Activated T-cell treated with anti-CD3 and anti-CD28 coated beads, Interleukin-2, amount 50 U/mL, for 4 hours (primary cell): ENCODE measurements at regions not wholly inside any gene's neighbourhood (a gene's known extent, or its start where the extent isn't known, plus 50 kb on each side); places are given as distances from the start of the nearest gene placed in this dataset.
"Not testable (repeated sequence)": the region's sequence is repeated elsewhere in the genome, so short reads cannot be mapped to it uniquely, and the experiment has no call there.

Experiments
- ATAC-seq, 2 donors: fragments of 200-7000 bp; cut with Tn5 transposase; one replicate each; pipeline ENCODE4 v1.10.0; 2021
- DNase-seq: peaks from one replicate; pipeline ENCODE4 v3.0.0-alpha.2; 2020
- H3K27me3 Mint-ChIP-seq: one replicate; pipeline ENCODE4 v1.8.0; 2021; ENCODE audit warnings: low read depth, mixed read lengths
- H3K36me3 Mint-ChIP-seq: one replicate; pipeline ENCODE4 v1.8.0; 2022; ENCODE audit warnings: mixed read lengths; ENCODE audit not compliant: insufficient read depth
- H3K4me1 Mint-ChIP-seq: one replicate; pipeline ENCODE4 v1.8.0; 2021; ENCODE audit warnings: low read depth, mixed read lengths
- H3K4me3 Mint-ChIP-seq: one replicate; pipeline ENCODE4 v1.8.0; 2021; ENCODE audit warnings: mild to moderate bottlenecking, moderate library complexity, mixed read lengths
- H3K9me3 Mint-ChIP-seq: one replicate; pipeline ENCODE4 v1.8.0; 2021; ENCODE audit warnings: mixed read lengths

DNA sequence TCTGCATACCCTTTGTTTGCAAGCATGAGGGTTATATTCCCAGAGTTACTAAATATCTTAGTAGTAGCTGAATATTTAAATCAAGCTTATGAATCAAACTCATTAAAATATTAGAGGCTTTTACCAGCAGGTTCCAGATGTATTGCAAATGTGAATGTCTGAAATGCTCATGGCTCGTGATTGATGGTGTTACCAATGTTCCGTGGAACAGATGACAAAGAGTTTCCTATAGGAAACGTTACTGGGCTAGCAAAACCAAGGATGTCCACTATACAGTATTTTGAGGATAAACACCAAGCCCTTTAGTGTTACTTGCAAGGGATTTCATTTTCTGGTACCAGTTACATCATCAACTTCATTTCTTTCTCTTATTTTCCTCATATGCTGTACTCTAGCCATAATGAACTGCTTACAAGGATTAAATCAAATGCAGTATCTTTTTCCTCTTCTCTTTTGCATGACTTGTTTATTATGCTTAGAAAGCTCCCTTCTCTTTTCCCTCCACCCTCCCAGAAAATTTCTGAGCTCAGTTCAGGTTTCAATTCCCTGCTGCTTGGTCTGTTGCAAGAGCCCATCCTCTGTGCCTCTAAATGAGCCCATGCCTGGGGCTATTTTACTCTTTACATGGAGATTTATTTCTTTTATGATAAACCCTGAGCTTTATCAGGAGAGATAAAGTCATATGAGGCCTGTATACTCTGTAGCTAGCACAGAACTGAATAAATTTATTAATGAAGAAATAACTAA is 1537.1 kb upstream of the GOT2 start:
- Mint-ChIP-seq H3K4me3 (no peak overlapping the region), H3K27me3 (no peaks in the 10 kb centered on the region), H3K9me3 (peaks cover 25% of the 10 kb centered on the region), H3K36me3 (no peaks in the 10 kb centered on the region), H3K4me1 (no peaks in the 10 kb centered on the region)
- ATAC-seq (no peak), DNase-seq (no peak)

DNA sequence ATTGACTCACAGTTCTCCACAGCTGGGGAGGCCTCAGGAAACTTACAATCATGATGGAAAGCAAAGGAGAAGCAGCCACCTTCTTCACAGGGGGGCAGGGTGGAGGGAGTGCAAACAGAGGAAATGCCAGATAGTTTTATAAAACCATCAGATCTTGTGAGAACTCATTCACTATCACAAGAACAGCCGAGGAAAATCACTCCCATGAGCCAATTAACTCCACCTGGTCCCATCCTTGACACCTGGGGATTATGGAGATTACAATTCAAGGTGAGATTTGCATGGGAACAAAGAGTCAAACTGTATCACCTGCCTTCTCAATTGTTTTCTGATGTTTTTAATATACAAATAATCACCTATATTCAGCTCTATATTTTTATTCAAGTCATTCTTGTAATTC is 1527.3 kb upstream of the GOT2 start:
- Mint-ChIP-seq H3K9me3 (peaks cover 17% of the 10 kb centered on the region), H3K4me3 (no peak overlapping the region), H3K36me3 (no peaks in the 10 kb centered on the region), H3K27me3 (no peaks in the 10 kb centered on the region), H3K4me1 (no peaks in the 10 kb centered on the region)
- ATAC-seq (no peak), DNase-seq (no peak)

DNA sequence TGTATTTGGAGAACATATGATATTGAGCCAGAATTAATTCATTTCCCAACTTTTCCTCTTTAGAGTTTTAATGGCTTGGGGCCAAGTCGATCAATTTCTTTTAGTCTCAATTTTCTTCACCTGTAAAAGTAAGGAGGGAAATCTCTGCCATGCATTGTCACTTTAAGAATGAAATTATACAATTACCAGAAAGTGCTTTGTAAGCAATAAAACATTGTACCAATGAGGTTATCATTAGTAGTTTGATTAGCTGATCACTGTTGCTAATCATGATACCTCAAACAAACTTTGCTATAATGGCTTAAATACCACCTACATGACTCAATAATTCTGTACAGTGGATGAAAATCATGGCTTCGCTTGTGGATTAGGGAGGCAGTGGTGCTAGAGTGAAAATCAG is 1525.8 kb upstream of the GOT2 start:
- ATAC-seq (no peak), DNase-seq (no peak)
- H3K36me3 Mint-ChIP-seq, result no peaks in the 10 kb centered on the region
- H3K9me3 Mint-ChIP-seq, result peaks cover 17% of the 10 kb centered on the region
- no peaks in the 10 kb centered on the region for H3K27me3 Mint-ChIP-seq
- no peak overlapping the region for H3K4me3 Mint-ChIP-seq
- H3K4me1 Mint-ChIP-seq, result no peaks in the 10 kb centered on the region

DNA sequence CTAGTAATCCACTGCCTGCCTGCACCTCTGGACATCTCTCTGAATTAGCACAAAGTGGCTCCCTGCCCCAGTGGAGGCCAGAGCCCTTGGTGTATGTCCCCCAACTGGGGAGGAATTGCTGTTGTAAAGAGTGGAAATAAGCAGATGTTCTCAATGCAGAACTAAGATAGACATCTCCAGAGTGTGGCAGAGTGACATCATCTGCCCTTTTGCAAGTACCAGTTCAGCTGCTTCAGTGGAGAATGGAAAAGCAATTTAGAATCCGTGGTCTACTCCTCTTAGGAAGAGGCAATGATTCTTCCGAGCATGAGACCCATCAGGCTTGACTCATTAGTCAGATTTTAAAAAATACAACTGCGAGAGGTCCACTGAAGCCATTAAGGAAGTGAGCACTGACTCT is 1512.0 kb upstream of the GOT2 start:
- Mint-ChIP-seq H3K36me3 (no peaks in the 10 kb centered on the region), H3K9me3 (peaks cover 20% of the 10 kb centered on the region), H3K27me3 (no peaks in the 10 kb centered on the region), H3K4me1 (no peaks in the 10 kb centered on the region), H3K4me3 (no peak overlapping the region)
- DNase-seq (no peak), ATAC-seq (no peak)

DNA sequence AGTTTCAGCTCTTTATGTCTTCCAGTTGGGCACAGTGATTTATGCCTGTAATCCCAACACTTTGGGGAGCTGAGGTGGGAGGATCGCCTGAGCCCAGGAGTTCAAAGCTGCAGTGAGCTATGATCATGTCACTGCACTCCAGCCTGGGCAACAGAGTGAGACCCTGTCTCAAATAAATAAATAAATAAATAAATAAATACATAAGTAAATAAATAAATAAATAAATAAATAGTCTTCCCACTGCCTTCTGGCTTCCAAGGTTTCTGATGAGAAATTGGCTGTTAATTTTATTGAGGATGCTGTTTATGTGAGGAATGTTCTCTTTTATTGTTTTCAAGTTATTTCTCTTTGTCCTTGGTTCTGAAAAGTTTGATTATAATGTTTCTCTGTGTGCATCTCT is 1507.6 kb upstream of the GOT2 start:
- H3K36me3 Mint-ChIP-seq, result no peaks in the 10 kb centered on the region
- H3K9me3 Mint-ChIP-seq, result peaks cover 16% of the 10 kb centered on the region
- ATAC-seq (no peak), DNase-seq (no peak)
- no peaks in the 10 kb centered on the region for H3K27me3 Mint-ChIP-seq
- no peak overlapping the region for H3K4me3 Mint-ChIP-seq
- H3K4me1 Mint-ChIP-seq, result no peaks in the 10 kb centered on the region

DNA sequence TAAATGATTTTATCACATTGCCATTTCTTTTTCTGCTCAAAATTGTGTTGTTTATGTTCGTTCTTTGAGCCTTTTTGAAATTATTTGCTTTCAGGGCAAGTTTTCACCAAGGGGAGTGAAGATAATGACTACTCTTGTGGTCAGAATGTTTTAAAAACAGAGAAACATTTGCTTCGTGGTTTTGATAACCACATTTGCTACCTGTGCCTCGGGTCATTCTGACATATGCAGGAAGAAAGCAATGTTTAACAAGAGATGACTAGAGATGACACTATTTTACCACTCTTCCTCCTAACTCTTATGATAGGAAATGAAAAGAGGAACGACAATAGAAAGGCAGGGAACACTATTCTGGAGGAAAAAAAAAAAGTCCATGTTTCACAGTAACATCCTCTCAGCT is 1496.5 kb upstream of the GOT2 start:
- Mint-ChIP-seq H3K4me1 (no peaks in the 10 kb centered on the region), H3K36me3 (no peaks in the 10 kb centered on the region), H3K4me3 (no peak overlapping the region), H3K27me3 (no peaks in the 10 kb centered on the region), H3K9me3 (peaks cover 28% of the 10 kb centered on the region)
- DNase-seq (no peak), ATAC-seq (no peak)

DNA sequence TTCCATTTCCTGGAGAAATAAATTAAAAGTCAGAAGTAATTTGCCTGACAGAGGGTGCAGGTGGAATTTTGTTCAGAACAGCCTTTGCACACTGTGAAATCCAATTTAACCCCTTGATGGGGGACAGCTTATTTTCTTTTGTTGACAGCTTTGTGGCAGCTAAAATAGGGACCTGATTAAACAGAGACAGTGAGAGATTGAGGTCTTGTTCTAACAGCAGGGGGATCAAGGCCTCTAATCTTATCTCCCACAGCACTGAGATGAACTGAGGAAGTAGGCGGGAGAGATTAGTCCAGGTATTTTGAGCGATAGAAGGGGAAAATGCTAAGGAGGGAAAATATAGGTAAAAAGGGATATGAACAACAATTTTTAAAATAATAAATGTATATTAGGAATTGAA is 1491.4 kb upstream of the GOT2 start:
- DNase-seq (no peak), ATAC-seq (no peak)
- Mint-ChIP-seq H3K27me3 (no peaks in the 10 kb centered on the region), H3K4me3 (no peak overlapping the region), H3K36me3 (no peaks in the 10 kb centered on the region), H3K9me3 (peaks cover 10% of the 10 kb centered on the region), H3K4me1 (no peaks in the 10 kb centered on the region)

DNA sequence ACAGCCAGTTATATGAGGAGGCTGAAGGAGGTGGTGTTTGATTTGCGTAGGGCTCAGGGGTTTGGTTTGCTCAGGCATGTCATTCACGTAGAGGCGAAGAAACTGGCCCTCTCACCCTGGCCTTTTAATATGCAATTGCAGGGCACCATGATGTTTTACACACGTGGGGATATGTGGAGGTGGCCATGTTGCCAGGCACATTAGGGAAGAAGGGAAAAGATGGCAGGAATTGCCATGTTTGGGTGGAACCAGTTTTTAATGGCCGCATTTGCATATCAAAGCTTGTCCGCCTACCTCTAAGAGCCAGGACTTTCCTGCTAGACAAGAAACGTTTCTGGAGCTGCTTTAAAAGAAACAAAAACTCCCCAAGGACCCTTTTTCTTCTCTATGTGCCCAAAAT is 1483.7 kb upstream of the GOT2 start:
- ATAC-seq, result no peak
- DNase-seq, result no peak
- Mint-ChIP-seq H3K9me3 (peaks cover 8% of the 10 kb centered on the region), H3K36me3 (no peaks in the 10 kb centered on the region), H3K4me1 (no peaks in the 10 kb centered on the region), H3K27me3 (no peaks in the 10 kb centered on the region), H3K4me3 (no peak overlapping the region)

DNA sequence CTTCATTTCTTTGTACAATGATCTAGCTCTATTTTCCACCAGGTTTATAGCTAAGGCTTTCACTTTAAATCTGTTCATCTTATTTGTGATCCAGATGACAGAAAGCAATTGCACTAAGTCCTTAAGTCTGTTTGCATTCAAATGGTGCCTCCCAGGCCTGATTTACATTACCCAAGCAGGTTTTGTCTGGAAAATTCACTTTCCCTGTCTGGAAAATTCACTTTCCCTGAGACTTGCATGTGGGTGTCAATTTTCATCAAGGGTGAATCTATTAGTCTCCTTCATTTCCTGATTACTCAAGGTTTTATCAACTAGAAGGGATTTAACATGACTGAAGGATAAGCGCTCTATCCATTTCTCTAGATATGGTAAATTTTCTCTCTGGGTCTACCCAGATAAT is 1480.2 kb upstream of the GOT2 start:
- ATAC-seq, result no peak
- H3K9me3 Mint-ChIP-seq, result peaks cover 19% of the 10 kb centered on the region

DNA sequence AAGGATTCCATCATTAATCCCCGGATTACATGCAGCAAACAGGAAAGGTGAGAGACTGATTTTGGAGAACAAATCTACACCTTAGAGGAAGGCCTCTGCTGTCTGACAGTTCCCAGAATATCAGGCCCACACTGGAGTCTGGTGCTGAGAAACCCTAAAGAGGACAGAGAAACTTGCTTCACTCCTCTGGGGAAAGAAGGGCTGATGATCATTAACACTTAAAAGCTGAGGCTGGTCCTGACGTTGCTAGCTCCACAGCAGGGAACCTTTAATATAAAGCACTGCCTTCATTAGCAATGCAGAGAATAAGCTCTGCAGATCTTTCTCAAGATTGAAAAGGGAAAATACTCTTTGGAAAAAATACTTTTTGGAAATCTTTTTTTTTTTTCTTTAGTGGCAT is 1472.4 kb upstream of the GOT2 start:
- peaks cover 6% of the 10 kb centered on the region for H3K9me3 Mint-ChIP-seq
- H3K27me3 Mint-ChIP-seq, result no peaks in the 10 kb centered on the region

More for the DNA sequence above, 1480.2 kb upstream of the GOT2 start:
- Mint-ChIP-seq H3K36me3 (no peaks in the 10 kb centered on the region), H3K4me3 (no peak overlapping the region), H3K4me1 (no peaks in the 10 kb centered on the region), H3K27me3 (no peaks in the 10 kb centered on the region)
- no peak for DNase-seq

DNA sequence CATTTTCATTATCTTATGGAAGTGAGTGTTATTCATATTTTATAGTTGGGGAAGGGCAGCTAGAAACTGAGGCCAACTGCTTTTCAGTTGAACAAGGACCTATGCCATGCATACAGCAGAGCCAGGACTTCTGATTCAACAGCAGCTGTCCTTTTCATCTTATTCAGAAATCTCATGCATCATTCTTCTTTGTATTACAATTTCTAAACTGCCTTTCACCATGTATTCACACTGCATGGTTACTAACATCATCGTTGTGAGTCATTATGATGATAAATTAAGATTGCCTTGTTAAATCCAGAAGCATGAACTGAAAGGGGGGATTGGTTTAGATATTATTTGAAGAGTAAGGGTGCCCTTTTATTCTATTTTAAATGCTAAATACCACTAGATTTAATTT is 1470.1 kb upstream of the GOT2 start:
- Mint-ChIP-seq H3K27me3 (no peaks in the 10 kb centered on the region), H3K4me3 (no peak overlapping the region), H3K36me3 (no peaks in the 10 kb centered on the region), H3K4me1 (no peaks in the 10 kb centered on the region), H3K9me3 (peaks cover 12% of the 10 kb centered on the region)
- no peak for ATAC-seq
- no peak for DNase-seq

More for the DNA sequence above, 1472.4 kb upstream of the GOT2 start:
- ATAC-seq (no peak), DNase-seq (no peak)
- no peak overlapping the region for H3K4me3 Mint-ChIP-seq
- H3K36me3 Mint-ChIP-seq, result no peaks in the 10 kb centered on the region
- no peaks in the 10 kb centered on the region for H3K4me1 Mint-ChIP-seq

DNA sequence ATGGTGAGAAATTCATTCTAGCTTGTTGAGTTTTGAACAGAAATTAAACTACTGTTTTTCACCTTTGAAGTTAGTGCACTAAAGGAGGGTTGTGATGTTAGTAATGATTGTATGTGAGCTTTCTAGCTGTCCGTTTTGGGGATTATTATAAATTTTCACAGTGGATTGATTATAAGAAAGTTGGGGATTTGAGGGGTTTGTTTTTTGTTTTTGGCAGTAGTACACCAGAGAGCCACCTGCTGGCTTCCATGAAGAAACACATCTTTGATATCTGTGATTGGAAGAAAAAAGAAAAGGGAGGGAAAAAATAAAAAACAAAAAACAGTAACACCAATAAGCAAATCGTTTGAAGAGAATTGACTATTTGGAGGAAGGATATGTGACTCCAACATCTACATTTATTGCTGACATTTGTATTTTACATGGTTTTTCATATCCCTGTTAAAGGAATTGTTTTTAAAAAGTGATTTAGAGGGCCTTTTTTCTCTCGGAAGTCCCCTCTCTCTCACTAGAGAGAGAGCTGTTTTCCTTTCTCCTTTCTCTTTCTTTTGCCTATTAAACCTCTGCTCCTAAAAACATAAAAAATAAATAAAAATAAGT is 1469.5 kb upstream of the GOT2 start:
- no peak for DNase-seq
- Mint-ChIP-seq H3K9me3 (peaks cover 12% of the 10 kb centered on the region), H3K36me3 (no peaks in the 10 kb centered on the region), H3K4me1 (no peaks in the 10 kb centered on the region), H3K4me3 (no peak overlapping the region), H3K27me3 (no peaks in the 10 kb centered on the region)
- ATAC-seq, result no peak

DNA sequence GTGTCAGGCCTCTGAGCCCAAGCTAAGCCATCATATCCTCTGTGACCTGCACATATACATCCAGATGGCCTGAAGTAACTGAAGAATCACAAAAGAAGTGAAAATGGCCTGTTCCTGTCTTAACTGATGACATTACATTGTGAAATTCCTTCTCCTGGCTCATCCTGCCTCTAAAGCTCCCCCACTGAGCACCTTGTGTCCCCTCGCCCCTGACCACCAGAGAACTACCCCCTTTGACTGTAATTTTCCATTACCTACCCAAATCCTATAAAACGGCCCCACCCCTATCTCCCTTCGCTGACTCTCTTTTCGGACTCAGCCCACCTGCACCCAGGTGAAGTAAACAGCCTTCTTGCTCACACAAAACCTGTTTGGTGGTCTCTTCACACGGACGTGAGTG is 1466.6 kb upstream of the GOT2 start:
- H3K27me3 Mint-ChIP-seq, H3K36me3 Mint-ChIP-seq, H3K9me3 Mint-ChIP-seq, ATAC-seq, DNase-seq, H3K4me1 Mint-ChIP-seq, H3K4me3 Mint-ChIP-seq: not testable (repeated sequence)

DNA sequence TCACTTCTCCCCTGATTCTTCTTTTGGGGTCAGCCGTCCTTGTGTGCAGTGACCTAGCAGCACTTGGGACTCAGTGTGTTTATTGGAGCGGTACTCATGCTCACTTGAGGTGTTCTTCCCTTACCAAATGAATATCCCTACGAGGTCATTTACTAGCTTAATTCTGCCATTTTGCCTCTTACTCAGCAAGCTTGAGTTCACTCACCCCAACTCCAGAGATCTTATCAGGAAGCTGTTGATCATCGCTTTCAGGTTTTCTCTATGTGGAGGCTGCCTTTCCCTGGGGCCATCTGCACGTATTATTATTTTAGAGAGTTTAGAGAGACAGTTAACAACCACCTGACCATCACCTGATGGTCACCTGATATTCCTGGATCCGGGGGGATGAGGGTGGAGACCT is 1466.0 kb upstream of the GOT2 start:
- ATAC-seq, result no peak
- DNase-seq, result no peak
- H3K4me1 Mint-ChIP-seq, result no peaks in the 10 kb centered on the region
- H3K4me3 Mint-ChIP-seq, result no peak overlapping the region
- H3K9me3 Mint-ChIP-seq, result peaks cover 8% of the 10 kb centered on the region
- H3K27me3 Mint-ChIP-seq, result no peaks in the 10 kb centered on the region
- no peaks in the 10 kb centered on the region for H3K36me3 Mint-ChIP-seq

DNA sequence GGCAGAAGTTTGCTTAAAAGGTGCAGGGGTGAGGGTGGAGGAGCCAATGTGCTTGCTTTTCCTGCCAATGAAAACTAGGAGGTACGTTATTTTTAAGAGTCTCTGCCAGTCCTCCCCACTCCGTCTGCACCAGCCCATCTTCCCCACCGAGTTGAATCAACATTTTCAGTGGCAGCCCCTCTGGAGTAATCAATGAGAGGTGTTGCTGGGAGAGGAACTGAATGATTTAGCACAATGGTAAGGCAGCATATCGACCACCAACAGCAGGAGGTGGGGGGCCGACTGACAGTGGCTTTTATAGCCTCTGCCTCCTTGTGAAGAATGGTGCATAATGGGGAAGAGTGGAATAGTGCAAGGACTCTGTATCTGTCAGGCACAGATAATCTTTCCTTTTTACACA is 1465.0 kb upstream of the GOT2 start:
- peaks cover 8% of the 10 kb centered on the region for H3K9me3 Mint-ChIP-seq
- H3K4me1 Mint-ChIP-seq, result no peaks in the 10 kb centered on the region
- H3K27me3 Mint-ChIP-seq, result no peaks in the 10 kb centered on the region
- DNase-seq (no peak), ATAC-seq (no peak)
- no peak overlapping the region for H3K4me3 Mint-ChIP-seq
- H3K36me3 Mint-ChIP-seq, result no peaks in the 10 kb centered on the region
